GM20000 (cell line): ENCODE measurements at regions not wholly inside any gene's neighbourhood (a gene's known extent, or its start where the extent isn't known, plus 50 kb on each side); places are given as distances from the start of the nearest gene placed in this dataset.

Experiments used
- DNase-seq: peaks from one replicate; pipeline ENCODE4 v3.0.0; 2012; ENCODE audit warnings: low spot score
- CTCF ChIP-seq: IDR thresholded peaks from 2 replicates; pipeline ENCODE4 v1.5.1; 2012; ENCODE audit warnings: mild to moderate bottlenecking, control low read depth; ENCODE audit errors: extremely low read depth, missing control alignments

- DNase-seq, result no peak
- no peak for TF ChIP-seq CTCF
Measured at GRCh38 chr1:200281201-200281835, 128.5 kb downstream of the ZNF281 start.

GRCh38 chr1:200279810-200280411, 129.9 kb downstream of the ZNF281 start:
- DNase-seq, result peak; percentile 31
- TF ChIP-seq CTCF, result peak; percentile 64

- no peak for TF ChIP-seq CTCF
- no peak for DNase-seq
Measured at GRCh38 chr1:200275816-200276453, 133.9 kb downstream of the ZNF281 start.

GRCh38 chr1:200275415-200275814, 134.4 kb downstream of the ZNF281 start:
- no peak for TF ChIP-seq CTCF
- DNase-seq, result no peak

GRCh38 chr1:200274116-200274515, 135.7 kb downstream of the ZNF281 start:
- TF ChIP-seq CTCF, result no peak

GRCh38 chr1:200272481-200273068, 137.3 kb downstream of the ZNF281 start:
- DNase-seq, result no peak
- no peak for TF ChIP-seq CTCF

More at GRCh38 chr1:200274116-200274515, 135.7 kb downstream of the ZNF281 start:
- no peak for DNase-seq

- TF ChIP-seq CTCF, result no peak
- no peak for DNase-seq
Measured at GRCh38 chr1:200269256-200269655, 140.6 kb downstream of the ZNF281 start.
